ENCODE measurements at regions not wholly inside any gene's neighbourhood (a gene's known extent, or its start where the extent isn't known, plus 50 kb on each side); places are given as distances from the start of the nearest gene placed in this dataset.
"Not testable (repeated sequence)": the region's sequence is repeated elsewhere in the genome, so short reads cannot be mapped to it uniquely, and the experiment has no call there.

GRCh38 chr2:19642501-19642900, 259.3 kb downstream of the TTC32 start:
- H3K4me3 ChIP-seq (ENCODE audit: low read depth in 1 of 5, low read length in 5 of 5) = no peak overlapping the region
- H3K4me1 ChIP-seq (ENCODE audit: control insufficient read depth in 5 of 5, insufficient read depth in 5 of 5, low read length in 5 of 5) = no peaks in the 10 kb centered on the region
- H3K27me3 ChIP-seq (ENCODE audit: control insufficient read depth in 5 of 5, insufficient read depth in 4 of 5, low read length in 5 of 5) = no peaks in the 10 kb centered on the region
- H3K27ac ChIP-seq (ENCODE audit: low read depth, low read length) = no peak overlapping the region
- no peaks in the 10 kb centered on the region for H3K36me3 ChIP-seq (ENCODE audit: control insufficient read depth in 5 of 5, insufficient read depth in 5 of 5, low read length in 5 of 5)
- H3K9ac ChIP-seq (ENCODE audit: low read length in 5 of 5) = no peak overlapping the region
- no peaks in the 10 kb centered on the region for H3K9me3 ChIP-seq (ENCODE audit: control insufficient read depth in 5 of 5, low read length in 5 of 5)

- Histone ChIP-seq H3K9ac (ENCODE audit: low read length in 5 of 5) (no peak overlapping the region), H3K4me1 (ENCODE audit: control insufficient read depth in 5 of 5, insufficient read depth in 5 of 5, low read length in 5 of 5) (peaks cover 0 to 12% (median 10%) of the 10 kb centered on the region in 5 donors), H3K27ac (ENCODE audit: low read depth, low read length) (no peak overlapping the region), H3K36me3 (ENCODE audit: control insufficient read depth in 5 of 5, insufficient read depth in 5 of 5, low read length in 5 of 5) (no peaks in the 10 kb centered on the region), H3K27me3 (ENCODE audit: control insufficient read depth in 5 of 5, insufficient read depth in 4 of 5, low read length in 5 of 5) (no peaks in the 10 kb centered on the region), H3K4me3 (ENCODE audit: low read depth in 1 of 5, low read length in 5 of 5) (no peak overlapping the region), H3K9me3 (ENCODE audit: control insufficient read depth in 5 of 5, low read length in 5 of 5) (no peaks in the 10 kb centered on the region)
These were observed 265.8 kb downstream of the TTC32 start for GRCh38 chr2:19635951-19636510.

- no peaks in the 10 kb centered on the region for H3K27me3 ChIP-seq (ENCODE audit: control insufficient read depth in 5 of 5, insufficient read depth in 4 of 5, low read length in 5 of 5)
- H3K27ac ChIP-seq (ENCODE audit: low read depth, low read length) = no peak overlapping the region
- no peaks in the 10 kb centered on the region for H3K36me3 ChIP-seq (ENCODE audit: control insufficient read depth in 5 of 5, insufficient read depth in 5 of 5, low read length in 5 of 5)
- no peak overlapping the region for H3K9ac ChIP-seq (ENCODE audit: low read length in 5 of 5)
- peaks cover 0 to 5% (median 0%) of the 10 kb centered on the region in 5 donors for H3K9me3 ChIP-seq (ENCODE audit: control insufficient read depth in 5 of 5, low read length in 5 of 5)
- H3K4me1 ChIP-seq (ENCODE audit: control insufficient read depth in 5 of 5, insufficient read depth in 5 of 5, low read length in 5 of 5) = peaks cover 0 to 12% (median 10%) of the 10 kb centered on the region in 5 donors
- no peak overlapping the region for H3K4me3 ChIP-seq (ENCODE audit: low read depth in 1 of 5, low read length in 5 of 5)
These were observed 269.3 kb downstream of the TTC32 start for GRCh38 chr2:19632403-19632991.

- Histone ChIP-seq H3K9ac (ENCODE audit: low read length in 5 of 5) (no peak overlapping the region), H3K27me3 (ENCODE audit: control insufficient read depth in 5 of 5, insufficient read depth in 4 of 5, low read length in 5 of 5) (no peaks in the 10 kb centered on the region), H3K27ac (ENCODE audit: low read depth, low read length) (no peak overlapping the region), H3K9me3 (ENCODE audit: control insufficient read depth in 5 of 5, low read length in 5 of 5) (peaks cover 0 to 9% (median 0%) of the 10 kb centered on the region in 5 donors), H3K36me3 (ENCODE audit: control insufficient read depth in 5 of 5, insufficient read depth in 5 of 5, low read length in 5 of 5) (no peaks in the 10 kb centered on the region), H3K4me3 (ENCODE audit: low read depth in 1 of 5, low read length in 5 of 5) (no peak overlapping the region), H3K4me1 (ENCODE audit: control insufficient read depth in 5 of 5, insufficient read depth in 5 of 5, low read length in 5 of 5) (peaks cover 0 to 12% (median 10%) of the 10 kb centered on the region in 5 donors)
These were observed 269.9 kb downstream of the TTC32 start for GRCh38 chr2:19631871-19632270.

GRCh38 chr2:19630921-19631320, 270.9 kb downstream of the TTC32 start:
- Histone ChIP-seq H3K9ac (ENCODE audit: low read length in 5 of 5) (no peak overlapping the region), H3K4me1 (ENCODE audit: control insufficient read depth in 5 of 5, insufficient read depth in 5 of 5, low read length in 5 of 5) (peaks cover 0 to 12% (median 10%) of the 10 kb centered on the region in 5 donors), H3K27me3 (ENCODE audit: control insufficient read depth in 5 of 5, insufficient read depth in 4 of 5, low read length in 5 of 5) (no peaks in the 10 kb centered on the region), H3K4me3 (ENCODE audit: low read depth in 1 of 5, low read length in 5 of 5) (no peak overlapping the region), H3K9me3 (ENCODE audit: control insufficient read depth in 5 of 5, low read length in 5 of 5) (peaks cover 0 to 11% (median 5%) of the 10 kb centered on the region in 5 donors), H3K36me3 (ENCODE audit: control insufficient read depth in 5 of 5, insufficient read depth in 5 of 5, low read length in 5 of 5) (no peaks in the 10 kb centered on the region), H3K27ac (ENCODE audit: low read depth, low read length) (no peak overlapping the region)

GRCh38 chr2:19627359-19627758, 268.9 kb upstream of the OSR1 start:
- no peak overlapping the region for H3K4me3 ChIP-seq (ENCODE audit: low read depth in 1 of 5, low read length in 5 of 5)

GRCh38 chr2:19623488-19623887, 265.1 kb upstream of the OSR1 start:
- Histone ChIP-seq H3K9me3 (ENCODE audit: control insufficient read depth in 5 of 5, low read length in 5 of 5) (peaks cover 2 to 13% (median 9%) of the 10 kb centered on the region in 5 donors), H3K27me3 (ENCODE audit: control insufficient read depth in 5 of 5, insufficient read depth in 4 of 5, low read length in 5 of 5) (no peaks in the 10 kb centered on the region), H3K27ac (ENCODE audit: low read depth, low read length) (no peak overlapping the region), H3K9ac (ENCODE audit: low read length in 5 of 5) (no peak overlapping the region), H3K4me1 (ENCODE audit: control insufficient read depth in 5 of 5, insufficient read depth in 5 of 5, low read length in 5 of 5) (no peaks in the 10 kb centered on the region), H3K4me3 (ENCODE audit: low read depth in 1 of 5, low read length in 5 of 5) (no peak overlapping the region), H3K36me3 (ENCODE audit: control insufficient read depth in 5 of 5, insufficient read depth in 5 of 5, low read length in 5 of 5) (no peaks in the 10 kb centered on the region)

More at GRCh38 chr2:19627359-19627758, 268.9 kb upstream of the OSR1 start:
- H3K36me3 ChIP-seq (ENCODE audit: control insufficient read depth in 5 of 5, insufficient read depth in 5 of 5, low read length in 5 of 5) = no peaks in the 10 kb centered on the region
- no peak overlapping the region for H3K27ac ChIP-seq (ENCODE audit: low read depth, low read length)
- H3K27me3 ChIP-seq (ENCODE audit: control insufficient read depth in 5 of 5, insufficient read depth in 4 of 5, low read length in 5 of 5) = no peaks in the 10 kb centered on the region
- no peak overlapping the region for H3K9ac ChIP-seq (ENCODE audit: low read length in 5 of 5)
- H3K9me3 ChIP-seq (ENCODE audit: control insufficient read depth in 5 of 5, low read length in 5 of 5) = peaks cover 0 to 12% (median 8%) of the 10 kb centered on the region in 5 donors
- peaks cover 0 to 7% (median 3%) of the 10 kb centered on the region in 5 donors for H3K4me1 ChIP-seq (ENCODE audit: control insufficient read depth in 5 of 5, insufficient read depth in 5 of 5, low read length in 5 of 5)

- peaks cover 2 to 34% (median 10%) of the 10 kb centered on the region in 5 donors for H3K9me3 ChIP-seq (ENCODE audit: control insufficient read depth in 5 of 5, low read length in 5 of 5)
- H3K9ac ChIP-seq (ENCODE audit: low read length in 5 of 5) = no peak overlapping the region
- no peaks in the 10 kb centered on the region for H3K36me3 ChIP-seq (ENCODE audit: control insufficient read depth in 5 of 5, insufficient read depth in 5 of 5, low read length in 5 of 5)
- H3K27ac ChIP-seq (ENCODE audit: low read depth, low read length) = no peak overlapping the region
- no peaks in the 10 kb centered on the region for H3K27me3 ChIP-seq (ENCODE audit: control insufficient read depth in 5 of 5, insufficient read depth in 4 of 5, low read length in 5 of 5)
- no peaks in the 10 kb centered on the region for H3K4me1 ChIP-seq (ENCODE audit: control insufficient read depth in 5 of 5, insufficient read depth in 5 of 5, low read length in 5 of 5)
- H3K4me3 ChIP-seq (ENCODE audit: low read depth in 1 of 5, low read length in 5 of 5) = no peak overlapping the region
These were observed 258.9 kb upstream of the OSR1 start for GRCh38 chr2:19617257-19617848.

GRCh38 chr2:19615402-19615801, 257.0 kb upstream of the OSR1 start:
- not testable (repeated sequence) for H3K27ac ChIP-seq (ENCODE audit: low read depth, low read length); H3K4me3 ChIP-seq (ENCODE audit: low read depth in 1 of 5, low read length in 5 of 5); H3K36me3 ChIP-seq (ENCODE audit: control insufficient read depth in 5 of 5, insufficient read depth in 5 of 5, low read length in 5 of 5); H3K9ac ChIP-seq (ENCODE audit: low read length in 5 of 5); H3K4me1 ChIP-seq (ENCODE audit: control insufficient read depth in 5 of 5, insufficient read depth in 5 of 5, low read length in 5 of 5); H3K27me3 ChIP-seq (ENCODE audit: control insufficient read depth in 5 of 5, insufficient read depth in 4 of 5, low read length in 5 of 5)
- H3K9me3 ChIP-seq (ENCODE audit: control insufficient read depth in 5 of 5, low read length in 5 of 5) = peaks cover 2 to 34% (median 10%) of the 10 kb centered on the region in 5 donors

GRCh38 chr2:19614066-19614465, 255.6 kb upstream of the OSR1 start:
- H3K4me1 ChIP-seq (ENCODE audit: control insufficient read depth in 5 of 5, insufficient read depth in 5 of 5, low read length in 5 of 5) = no peaks in the 10 kb centered on the region
- no peaks in the 10 kb centered on the region for H3K36me3 ChIP-seq (ENCODE audit: control insufficient read depth in 5 of 5, insufficient read depth in 5 of 5, low read length in 5 of 5)
- peaks cover under 1 to 33% (median 10%) of the 10 kb centered on the region in 5 donors for H3K9me3 ChIP-seq (ENCODE audit: control insufficient read depth in 5 of 5, low read length in 5 of 5)
- H3K9ac ChIP-seq (ENCODE audit: low read length in 5 of 5) = no peak overlapping the region
- no peaks in the 10 kb centered on the region for H3K27me3 ChIP-seq (ENCODE audit: control insufficient read depth in 5 of 5, insufficient read depth in 4 of 5, low read length in 5 of 5)
- H3K4me3 ChIP-seq (ENCODE audit: low read depth in 1 of 5, low read length in 5 of 5) = no peak overlapping the region
- no peak overlapping the region for H3K27ac ChIP-seq (ENCODE audit: low read depth, low read length)
